VCaP (cell line): ENCODE measurements at regions not wholly inside any gene's neighbourhood (a gene's known extent, or its start where the extent isn't known, plus 50 kb on each side); places are given as distances from the start of the nearest gene placed in this dataset.

Experiments used
- H3K27ac ChIP-seq: fragments of 450-650 bp; 2 replicates; pipeline ENCODE4 v1.5.1; 2017
- TF ChIP-seq, protein P1 (sequence below): fragments of 450-650 bp; conservative IDR thresholded peaks from 2 replicates; pipeline ENCODE4 v1.5.1; 2017; ENCODE audit warnings: mild to moderate bottlenecking, moderate library complexity

DNA sequence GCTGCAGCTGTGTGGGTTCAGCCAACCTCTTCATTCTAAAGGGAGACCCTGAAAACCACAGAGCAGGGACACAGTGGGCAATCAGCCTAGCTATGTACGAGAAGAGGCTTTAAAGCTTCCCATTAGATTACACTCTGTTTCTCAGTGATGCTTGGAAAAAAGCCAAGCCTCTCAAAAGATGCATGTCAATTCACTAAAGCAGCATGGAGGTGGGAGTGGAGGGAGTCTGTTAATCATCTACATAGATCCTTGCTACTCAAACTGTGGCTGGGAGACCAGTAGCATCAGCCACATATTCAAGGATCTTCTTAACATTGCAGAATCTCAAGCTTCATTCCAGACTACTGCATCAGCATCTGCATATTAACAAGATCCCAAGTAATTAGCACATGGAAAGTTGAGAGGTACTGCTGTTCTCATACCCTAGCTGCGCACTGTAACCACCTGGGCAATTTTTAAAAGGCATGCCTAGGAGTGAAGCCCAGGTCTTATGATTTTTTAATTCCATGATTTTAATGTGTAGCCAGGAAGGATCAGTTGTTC lies 305.9 kb downstream of the PMP22 start:
- no peak overlapping the region for H3K27ac ChIP-seq
- TF ChIP-seq, protein P1, sequence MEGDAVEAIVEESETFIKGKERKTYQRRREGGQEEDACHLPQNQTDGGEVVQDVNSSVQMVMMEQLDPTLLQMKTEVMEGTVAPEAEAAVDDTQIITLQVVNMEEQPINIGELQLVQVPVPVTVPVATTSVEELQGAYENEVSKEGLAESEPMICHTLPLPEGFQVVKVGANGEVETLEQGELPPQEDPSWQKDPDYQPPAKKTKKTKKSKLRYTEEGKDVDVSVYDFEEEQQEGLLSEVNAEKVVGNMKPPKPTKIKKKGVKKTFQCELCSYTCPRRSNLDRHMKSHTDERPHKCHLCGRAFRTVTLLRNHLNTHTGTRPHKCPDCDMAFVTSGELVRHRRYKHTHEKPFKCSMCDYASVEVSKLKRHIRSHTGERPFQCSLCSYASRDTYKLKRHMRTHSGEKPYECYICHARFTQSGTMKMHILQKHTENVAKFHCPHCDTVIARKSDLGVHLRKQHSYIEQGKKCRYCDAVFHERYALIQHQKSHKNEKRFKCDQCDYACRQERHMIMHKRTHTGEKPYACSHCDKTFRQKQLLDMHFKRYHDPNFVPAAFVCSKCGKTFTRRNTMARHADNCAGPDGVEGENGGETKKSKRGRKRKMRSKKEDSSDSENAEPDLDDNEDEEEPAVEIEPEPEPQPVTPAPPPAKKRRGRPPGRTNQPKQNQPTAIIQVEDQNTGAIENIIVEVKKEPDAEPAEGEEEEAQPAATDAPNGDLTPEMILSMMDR = no peak

DNA sequence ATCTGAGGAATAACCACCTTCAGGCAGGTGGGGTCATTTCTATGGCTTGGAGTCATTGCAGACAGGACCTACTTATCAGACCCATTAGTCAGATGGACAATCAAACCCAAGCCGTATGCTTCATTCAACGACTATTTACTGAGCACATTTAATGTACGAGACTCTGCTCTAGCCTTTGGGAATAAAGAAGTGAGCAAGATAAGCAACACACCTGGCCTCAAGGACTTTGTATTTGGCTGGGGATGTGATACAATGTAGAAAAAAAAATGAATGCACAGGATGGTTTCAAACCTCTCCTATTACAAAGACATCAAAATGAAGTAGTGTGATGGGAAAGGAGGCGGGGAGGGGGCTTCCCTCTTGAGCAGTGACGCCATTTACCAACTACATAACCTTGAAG lies 311.7 kb downstream of the PMP22 start:
- TF ChIP-seq, protein P1 = no peak
- H3K27ac ChIP-seq = no peak overlapping the region

DNA sequence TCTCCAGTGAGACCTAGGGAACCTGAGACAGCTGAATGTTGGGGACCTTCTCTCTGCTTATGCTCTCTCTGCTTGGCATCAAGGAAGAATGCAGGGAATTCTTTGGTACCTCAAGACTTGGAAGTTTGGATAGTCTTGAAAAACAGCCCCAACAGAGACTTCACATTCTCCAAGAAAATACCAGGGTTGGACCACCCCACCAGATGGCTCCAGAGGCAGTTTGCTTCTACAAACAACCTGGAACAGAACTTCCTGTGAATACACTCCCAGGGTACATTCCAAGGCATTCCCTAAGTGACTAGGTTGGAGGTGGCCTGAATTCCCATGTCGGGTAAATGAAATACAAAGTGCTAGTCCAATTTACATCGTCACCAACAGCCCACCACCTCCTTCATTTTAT lies 314.4 kb downstream of the PMP22 start:
- no peak overlapping the region for H3K27ac ChIP-seq
- TF ChIP-seq, protein P1 = no peak

DNA sequence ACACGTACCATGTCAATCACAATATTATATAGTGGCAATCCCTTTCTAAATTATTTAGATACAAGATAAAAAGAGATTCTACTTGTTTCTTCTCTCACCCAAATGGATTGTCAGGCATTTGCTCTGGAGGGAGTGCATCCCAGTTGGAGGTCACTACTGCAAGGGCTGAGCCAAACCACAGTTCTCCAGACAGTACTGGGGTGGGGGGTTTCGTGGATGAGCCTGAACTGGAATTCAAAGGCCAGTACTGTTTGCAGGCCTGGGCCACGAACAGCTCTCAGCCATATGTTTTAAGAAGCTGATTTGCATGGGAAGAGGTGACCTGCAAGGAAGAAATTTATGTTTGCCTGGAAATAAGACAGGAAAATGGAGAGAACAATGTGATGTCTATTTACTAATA lies 314.9 kb downstream of the PMP22 start:
- no peak overlapping the region for H3K27ac ChIP-seq

DNA sequence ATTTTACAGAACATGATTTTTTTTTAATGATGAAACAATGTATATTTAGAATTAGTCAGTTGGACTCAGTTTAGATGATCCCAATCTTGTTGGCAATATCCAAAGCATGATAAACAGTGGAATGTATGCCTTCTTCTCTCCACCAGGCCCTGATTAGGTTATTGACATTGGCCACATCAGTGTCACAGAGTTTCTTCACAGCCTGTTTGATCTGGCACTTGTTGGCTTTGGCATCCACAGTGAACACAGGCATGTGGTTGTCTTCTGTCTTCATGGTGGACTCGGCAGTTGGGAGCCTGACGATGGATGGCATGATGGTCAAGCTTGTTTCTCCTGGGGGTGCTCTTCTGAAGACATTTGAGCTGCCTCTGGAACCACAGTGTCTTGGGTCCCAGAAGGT lies 317.5 kb downstream of the PMP22 start:
- TF ChIP-seq, protein P1 = no peak
- H3K27ac ChIP-seq = no peak overlapping the region

More for the DNA sequence above, 314.9 kb downstream of the PMP22 start:
- TF ChIP-seq, protein P1 = no peak

DNA sequence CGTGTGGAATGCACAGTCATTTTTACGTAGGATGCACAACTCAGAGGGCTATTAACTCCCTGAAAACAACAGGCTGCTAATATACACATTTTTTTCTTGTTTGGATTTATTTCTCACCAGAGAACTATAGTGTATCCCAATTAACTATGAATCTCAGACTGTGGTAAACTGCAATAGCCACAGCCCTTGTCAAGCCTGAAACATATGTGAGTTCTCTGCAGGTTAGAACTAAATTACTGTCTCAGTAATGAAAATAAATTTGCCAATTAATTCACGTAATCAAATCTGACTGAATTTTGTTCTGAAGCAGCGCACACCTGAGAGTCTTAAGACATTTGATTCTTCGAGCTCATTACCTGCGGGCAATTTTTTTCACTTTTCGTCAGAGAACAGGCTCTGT lies 318.6 kb downstream of the PMP22 start:
- no peak overlapping the region for H3K27ac ChIP-seq
- TF ChIP-seq, protein P1 = no peak

DNA sequence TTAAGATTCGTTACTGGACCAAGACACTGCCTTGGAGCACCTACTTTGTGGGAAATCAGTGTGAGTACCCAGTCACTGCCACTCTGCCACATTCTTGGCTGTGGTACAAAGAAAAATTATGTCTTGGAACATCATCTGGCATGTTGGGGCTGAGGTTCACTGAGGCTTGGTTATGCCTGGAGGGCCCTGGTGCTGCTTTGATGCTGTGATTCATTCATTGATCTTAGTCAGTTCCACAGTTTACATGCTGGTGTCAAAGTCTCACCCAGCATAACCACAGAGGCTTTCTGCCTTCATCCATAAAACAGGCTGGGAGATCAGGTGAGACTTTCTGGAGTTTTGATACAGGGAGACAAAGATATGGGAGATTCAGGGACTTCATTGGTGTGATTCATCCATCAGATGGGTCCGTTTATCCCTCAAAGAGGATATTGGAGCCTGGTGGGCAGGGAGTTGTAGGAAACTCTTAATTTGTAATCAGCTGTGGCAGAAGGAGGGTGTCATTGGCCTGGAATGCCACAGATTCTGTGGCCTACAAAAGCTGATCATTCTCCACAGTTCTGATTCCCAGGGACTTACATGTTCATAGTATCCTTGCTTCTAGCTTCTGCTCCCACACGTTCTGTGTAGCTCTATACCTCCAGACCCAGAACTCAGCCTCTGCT lies 322.5 kb downstream of the PMP22 start:
- TF ChIP-seq, protein P1 = no peak

More for the DNA sequence above, 322.5 kb downstream of the PMP22 start:
- H3K27ac ChIP-seq = no peak overlapping the region
